HFF-Myc (cell line): ENCODE measurements at regions not wholly inside any gene's neighbourhood (a gene's known extent, or its start where the extent isn't known, plus 50 kb on each side); places are given as distances from the start of the nearest gene placed in this dataset.

ENCODE experiments used
- DNase-seq: peaks from one replicate; pipeline ENCODE4 v3.0.0-alpha.2; 2011; ENCODE audit warnings: low read depth; ENCODE audit errors: extremely low read depth
- H3K4me3 ChIP-seq: replicated peaks from 2 replicates; pipeline ENCODE4 v1.5.1; 2011; ENCODE audit warnings: low read depth, mild to moderate bottlenecking, control low read depth, low read length
- CTCF ChIP-seq: IDR thresholded peaks from 2 replicates; pipeline ENCODE4 v1.5.1; 2012; ENCODE audit warnings: mild to moderate bottlenecking, low read depth, low read length, control low read depth; ENCODE audit errors: missing control alignments

GRCh38 chr6:21953831-21954801 is 342.7 kb downstream of the PRL start:
- no peak for TF ChIP-seq CTCF
- DNase-seq = peak; percentile 81
- no peak overlapping the region for H3K4me3 ChIP-seq

GRCh38 chr6:21955053-21955595 is 341.7 kb downstream of the PRL start:
- TF ChIP-seq CTCF = no peak
- H3K4me3 ChIP-seq = no peak overlapping the region
- DNase-seq = no peak

- no peak overlapping the region for H3K4me3 ChIP-seq
- DNase-seq = no peak
- no peak for TF ChIP-seq CTCF
Measured at GRCh38 chr6:21955951-21956350, 340.9 kb downstream of the PRL start.

GRCh38 chr6:21958428-21958827 is 338.4 kb downstream of the PRL start:
- DNase-seq = no peak
- H3K4me3 ChIP-seq = no peak overlapping the region
- TF ChIP-seq CTCF = no peak

- no peak for DNase-seq
- no peak for TF ChIP-seq CTCF
- H3K4me3 ChIP-seq = no peak overlapping the region
Measured at GRCh38 chr6:21961226-21961625, 335.6 kb downstream of the PRL start.

GRCh38 chr6:21965016-21965415 is 331.8 kb downstream of the PRL start:
- TF ChIP-seq CTCF = no peak
- H3K4me3 ChIP-seq = no peak overlapping the region
- DNase-seq = no peak
